ENCODE measurements at regions not wholly inside any gene's neighbourhood (a gene's known extent, or its start where the extent isn't known, plus 50 kb on each side); places are given as distances from the start of the nearest gene placed in this dataset.

- DNase-seq (ENCODE audit: low read depth, low spot score): no peak
- in situ Hi-C loops (cut with HindIII; ENCODE audit: low pct_unique_long_range_greater_than_20kb, low sequenced_read_pairs) (no loop called here), intact Hi-C loops (cut with micrococcal nuclease; ENCODE audit: unreplicated experiment) (no loop called here)
- Histone ChIP-seq H3K9me3 (ENCODE audit: control insufficient read depth, insufficient read depth, low read depth, low read length) (no peaks in the 10 kb centered on the region), H3K27me3 (ENCODE audit: control insufficient read depth, insufficient read depth, low read length) (no peaks in the 10 kb centered on the region), H3K4me3 (ENCODE audit: low read depth in 2 of 2, low read length in 2 of 2) (no peak overlapping the region), H3K36me3 (ENCODE audit: control insufficient read depth, insufficient read depth, low read length) (no peaks in the 10 kb centered on the region), H3K27ac (ENCODE audit: low read length) (no peak overlapping the region), H3K4me1 (ENCODE audit: control insufficient read depth, insufficient read depth, low read length) (no peaks in the 10 kb centered on the region)
- no peak for ATAC-seq
- BruUV-seq (replicated peaks): no TSS peak
- ChIA-PET CTCF (no interaction called here), POLR2A (no interaction called here)
- TF ChIP-seq TCF7L2 (IDR thresholded peaks at IDR 0.05; ENCODE audit: low read depth, low read length) (no peak), CTCF (IDR thresholded peaks at IDR 0.05) (no peak), REST (IDR thresholded peaks at IDR 0.05; ENCODE audit: insufficient read depth in 1 of 2, low read depth in 2 of 2, low read length in 1 of 2) (no peak), POLR2AphosphoS5 (IDR thresholded peaks at IDR 0.05; ENCODE audit: low read depth, low read length) (no peak), SIN3A (IDR thresholded peaks at IDR 0.05; ENCODE audit: borderline replicate concordance, insufficient read depth, low read depth, low read length) (no peak)
These were observed 54.9 kb upstream of the NT5E start for GRCh38 chr6:85394853-85395538.

- Histone ChIP-seq H3K27ac (ENCODE audit: low read length) (no peak overlapping the region), H3K9me3 (ENCODE audit: control insufficient read depth, insufficient read depth, low read depth, low read length) (no peaks in the 10 kb centered on the region), H3K36me3 (ENCODE audit: control insufficient read depth, insufficient read depth, low read length) (no peaks in the 10 kb centered on the region), H3K27me3 (ENCODE audit: control insufficient read depth, insufficient read depth, low read length) (no peaks in the 10 kb centered on the region), H3K4me1 (ENCODE audit: control insufficient read depth, insufficient read depth, low read length) (no peaks in the 10 kb centered on the region), H3K4me3 (ENCODE audit: low read depth in 2 of 2, low read length in 2 of 2) (no peak overlapping the region)
- intact Hi-C loops (cut with micrococcal nuclease; ENCODE audit: unreplicated experiment): no loop called here
- POLR2A ChIA-PET: no interaction called here
- TF ChIP-seq REST (IDR thresholded peaks at IDR 0.05; ENCODE audit: insufficient read depth in 1 of 2, low read depth in 2 of 2, low read length in 1 of 2) (no peak), SIN3A (IDR thresholded peaks at IDR 0.05; ENCODE audit: borderline replicate concordance, insufficient read depth, low read depth, low read length) (no peak), CTCF (IDR thresholded peaks at IDR 0.05) (no peak), POLR2AphosphoS5 (IDR thresholded peaks at IDR 0.05; ENCODE audit: low read depth, low read length) (no peak), TCF7L2 (IDR thresholded peaks at IDR 0.05; ENCODE audit: low read depth, low read length) (no peak)
- DNase-seq (ENCODE audit: low read depth, low spot score): no peak
- CTCF ChIA-PET: no interaction called here
- in situ Hi-C loops (cut with HindIII; ENCODE audit: low pct_unique_long_range_greater_than_20kb, low sequenced_read_pairs): no loop called here
- no peak for ATAC-seq
- no TSS peak for BruUV-seq (replicated peaks)
These were observed 55.7 kb upstream of the NT5E start for GRCh38 chr6:85394199-85394598.
